ENCODE measurements at regions not wholly inside any gene's neighbourhood (a gene's known extent, or its start where the extent isn't known, plus 50 kb on each side); places are given as distances from the start of the nearest gene placed in this dataset.

- no peak for TF ChIP-seq EP300 (IDR thresholded peaks at IDR 0.05)
- no peak for TF ChIP-seq CTCF (IDR thresholded peaks at IDR 0.05)
- no peak for TF ChIP-seq POLR2AphosphoS5 (IDR thresholded peaks at IDR 0.05)
These were observed 95.8 kb downstream of the FAM53A start for GRCh38 chr4:1588306-1588705.

Data from stomach (tissue), 4 donors.